ENCODE measurements at regions not wholly inside any gene's neighbourhood (a gene's known extent, or its start where the extent isn't known, plus 50 kb on each side); places are given as distances from the start of the nearest gene placed in this dataset.

- TF ChIP-seq GABPA (IDR thresholded peaks at IDR 0.05; ENCODE audit: low read depth) (no peak), CTCF (IDR thresholded peaks at IDR 0.05; ENCODE audit: insufficient read depth, low read length) (no peak), REST (IDR thresholded peaks at IDR 0.05; ENCODE audit: insufficient replicate concordance, low read depth) (no peak), SPI1 (IDR thresholded peaks at IDR 0.05; ENCODE audit: borderline replicate concordance, low read depth) (peak; percentile 54; the same call in 1 of the 2 replicates)
These were observed 185.1 kb upstream of the HAAO start for GRCh38 chr2:42977270-42978174.
